HCT116 (cell line): ENCODE measurements at regions not wholly inside any gene's neighbourhood (a gene's known extent, or its start where the extent isn't known, plus 50 kb on each side); places are given as distances from the start of the nearest gene placed in this dataset.

Source experiments
- ATAC-seq: fragments of 200-7000 bp; cut with Tn5 transposase; 2 replicates; pipeline ENCODE4 v1.9.1; 2020; ENCODE audit warnings: mild to moderate bottlenecking, moderate library complexity
- BruUV-seq: library from RNA; stranded (reverse); fragments of 400-500 nt; replicated peaks from 2 replicates; lab custom pipeline; 2021; lab: Mats Ljungman, UMichigan
- CTCF ChIA-PET: fragments of 300-600 bp; sonication (Branson Sonifier 250); formaldehyde crosslinking; loops from one replicate; lab custom pipeline; 2021; ENCODE audit warnings: antibody characterized with exemption; lab: Charles Lee
- POLR2A ChIA-PET: fragments of 300-600, 350-600 bp; sonication (Branson Sonifier 250); formaldehyde crosslinking; loops from one replicate; lab custom pipeline; 2021; ENCODE audit warnings: antibody characterized with exemption; lab: Charles Lee
- RAD21 ChIA-PET, 2 experiments: fragments of 300-600 bp; sonication (Branson Sonifier 250); formaldehyde crosslinking; loops; one replicate each; lab custom pipeline; 2023; ENCODE audit warnings: low total read pairs in 2 of 2; ENCODE audit not compliant: uncharacterized antibody in 2 of 2, unreplicated experiment in 2 of 2, low non-redundant PET in 1 of 2; lab: Charles Lee
- DNase-seq: peaks from one replicate; pipeline ENCODE4 v3.0.0-alpha.2; 2010; ENCODE audit warnings: low read depth, low spot score
- H2AFZ ChIP-seq: fragments of 200-600 bp; shearing (Covaris generic), sonication (generic); 2 replicates; pipeline ENCODE4 v1.6.1; 2017; ENCODE audit warnings: low read depth, mixed run types, mixed read lengths, antibody characterized with exemption, low read length; ENCODE audit not compliant: poor library complexity, severe bottlenecking
- H3K27ac ChIP-seq: 2 replicates; pipeline ENCODE4 v1.5.1; 2012; ENCODE audit warnings: low read depth, low read length
- H3K27me3 ChIP-seq: fragments of 200-600 bp; sonication (generic); 2 replicates; pipeline ENCODE4 v1.6.1; 2016; ENCODE audit warnings: mixed run types, low read length, mixed read lengths; ENCODE audit not compliant: insufficient read depth
- H3K36me3 ChIP-seq, 2 experiments: fragments of 200-500 bp in 1 of 2; fragments of 200-600 bp in 1 of 2; sonication (Bioruptor generic) in 1 of 2; sonication (generic) in 1 of 2; 2 replicates each; pipeline versions ENCODE4 v1.5.1 to v1.6.1; 2014 to 2016; ENCODE audit warnings: low read length in 2 of 2, inconsistent platforms in 1 of 2, mixed read lengths in 1 of 2, mixed run types in 1 of 2; ENCODE audit not compliant: insufficient read depth in 2 of 2, control insufficient read depth in 1 of 2
- H3K4me1 ChIP-seq, 2 experiments: fragments of 200-600 bp in 1 of 2; sonication (generic) in 1 of 2; 2 replicates each; pipeline versions ENCODE4 v1.5.1 to v1.6.1; 2012 to 2017; ENCODE audit warnings: low read length in 2 of 2, inconsistent platforms in 1 of 2, mild to moderate bottlenecking in 1 of 2, mixed read lengths in 1 of 2, mixed run types in 1 of 2, moderate library complexity in 1 of 2; ENCODE audit not compliant: insufficient read depth in 2 of 2, control insufficient read depth in 1 of 2
- H3K4me2 ChIP-seq: fragments of 200-600 bp; sonication (generic); 2 replicates; pipeline ENCODE4 v1.6.1; 2017; ENCODE audit warnings: mixed run types, low read length, mixed read lengths
- H3K4me3 ChIP-seq, 2 experiments: fragments of 200-600 bp in 1 of 2; sonication (generic) in 1 of 2; replicated peaks in 1 of 2; 2 replicates each; pipeline ENCODE4 v1.5.1; 2011 to 2016; ENCODE audit warnings: low read length in 2 of 2, control low read depth in 1 of 2, low read depth in 1 of 2, mild to moderate bottlenecking in 1 of 2, mixed read lengths in 1 of 2, mixed run types in 1 of 2
- H3K79me2 ChIP-seq: fragments of 200-600 bp; sonication (generic); 2 replicates; pipeline ENCODE4 v1.6.1; 2017; ENCODE audit warnings: mild to moderate bottlenecking, mixed run types, low read length, moderate library complexity, mixed read lengths; ENCODE audit not compliant: insufficient read depth
- H3K9ac ChIP-seq: fragments of 200-600 bp; sonication (generic); 2 replicates; pipeline ENCODE4 v1.6.1; 2016; ENCODE audit warnings: low read length, mixed read lengths
- H3K9me2 ChIP-seq: fragments of 200-600 bp; sonication (generic), shearing (Covaris generic); 2 replicates; pipeline ENCODE4 v1.6.1; 2017; ENCODE audit warnings: mixed run types, mild to moderate bottlenecking, moderate library complexity; ENCODE audit not compliant: insufficient read depth
- H3K9me3 ChIP-seq, 2 experiments: fragments of 200-500 bp in 1 of 2; fragments of 200-600 bp in 1 of 2; sonication (Bioruptor generic) in 1 of 2; sonication (generic) in 1 of 2; 2 replicates each; pipeline ENCODE4 v1.6.1; 2014 to 2017; ENCODE audit warnings: low read length in 2 of 2, mixed read lengths in 2 of 2, inconsistent platforms in 1 of 2, low read depth in 1 of 2, mild to moderate bottlenecking in 1 of 2, mixed run types in 1 of 2, moderate library complexity in 1 of 2; ENCODE audit not compliant: control insufficient read depth in 1 of 2, insufficient read depth in 1 of 2
- H4K20me1 ChIP-seq: fragments of 200-600 bp; sonication (generic), shearing (Covaris generic); 2 replicates; pipeline ENCODE4 v1.6.1; 2017; ENCODE audit warnings: mixed run types, mild to moderate bottlenecking, moderate library complexity; ENCODE audit not compliant: insufficient read depth
- CBX3 ChIP-seq: IDR thresholded peaks from 2 replicates; pipeline ENCODE4 v1.6.1; 2012; ENCODE audit warnings: low read depth
- CEBPB ChIP-seq: IDR thresholded peaks from 2 replicates; pipeline ENCODE4 v1.6.1; 2012; ENCODE audit warnings: low read depth
- ELF1 ChIP-seq: IDR thresholded peaks from 2 replicates; pipeline ENCODE4 v1.6.1; 2012; ENCODE audit warnings: low read depth, borderline replicate concordance
- FOSL1 ChIP-seq: IDR thresholded peaks from 2 replicates; pipeline ENCODE4 v1.6.1; 2012; ENCODE audit warnings: low read depth
- JUND ChIP-seq: IDR thresholded peaks from 2 replicates; pipeline ENCODE4 v1.6.1; 2012
- POLR2A ChIP-seq: IDR thresholded peaks from 2 replicates; pipeline ENCODE4 v1.7.0; 2011; ENCODE audit warnings: borderline replicate concordance; ENCODE audit not compliant: insufficient read depth, insufficient read length; ENCODE audit errors: extremely low read depth
- POLR2AphosphoS5 ChIP-seq: IDR thresholded peaks from 2 replicates; pipeline ENCODE4 v1.6.1; 2011; ENCODE audit warnings: mild to moderate bottlenecking, low read depth, low read length, moderate library complexity
- SIN3A ChIP-seq: IDR thresholded peaks from 2 replicates; pipeline ENCODE4 v1.6.1; 2012; ENCODE audit warnings: low read depth
- SRF ChIP-seq: IDR thresholded peaks from 2 replicates; pipeline ENCODE4 v1.6.1; 2012; ENCODE audit warnings: low read depth
- TCF7L2 ChIP-seq: IDR thresholded peaks from 2 replicates; pipeline ENCODE4 v1.7.0; 2011; ENCODE audit warnings: borderline replicate concordance, inconsistent platforms; ENCODE audit not compliant: insufficient read depth, insufficient read length; ENCODE audit errors: extremely low read depth
- YY1 ChIP-seq: IDR thresholded peaks from 2 replicates; pipeline ENCODE4 v1.6.1; 2011; ENCODE audit warnings: low read length, low read depth, moderate library complexity, mild to moderate bottlenecking; ENCODE audit not compliant: insufficient replicate concordance; ENCODE audit errors: extremely low read depth
- ZFX ChIP-seq: fragments of 450-650 bp; IDR thresholded peaks from 2 replicates; pipeline ENCODE4 v1.6.1; 2017
- ZNF274 ChIP-seq: fragments of 200-500 bp; sonication (Bioruptor generic); IDR thresholded peaks from 2 replicates; pipeline ENCODE4 v1.6.1; 2014; ENCODE audit warnings: mild to moderate bottlenecking, low read depth, low read length, inconsistent platforms
- intact Hi-C: fragments of 100-400 bp; cut with micrococcal nuclease; formaldehyde crosslinking; loops from 2 replicates; pipeline ENCODE4 v1.10.0; 2022
- TF ChIP-seq, protein P1 (sequence below): IDR thresholded peaks from 2 replicates; pipeline ENCODE4 v1.6.1; 2012; ENCODE audit warnings: low read depth
- TF ChIP-seq, protein P2 (sequence below): IDR thresholded peaks from 2 replicates; pipeline ENCODE4 v1.6.1; 2012

DNA sequence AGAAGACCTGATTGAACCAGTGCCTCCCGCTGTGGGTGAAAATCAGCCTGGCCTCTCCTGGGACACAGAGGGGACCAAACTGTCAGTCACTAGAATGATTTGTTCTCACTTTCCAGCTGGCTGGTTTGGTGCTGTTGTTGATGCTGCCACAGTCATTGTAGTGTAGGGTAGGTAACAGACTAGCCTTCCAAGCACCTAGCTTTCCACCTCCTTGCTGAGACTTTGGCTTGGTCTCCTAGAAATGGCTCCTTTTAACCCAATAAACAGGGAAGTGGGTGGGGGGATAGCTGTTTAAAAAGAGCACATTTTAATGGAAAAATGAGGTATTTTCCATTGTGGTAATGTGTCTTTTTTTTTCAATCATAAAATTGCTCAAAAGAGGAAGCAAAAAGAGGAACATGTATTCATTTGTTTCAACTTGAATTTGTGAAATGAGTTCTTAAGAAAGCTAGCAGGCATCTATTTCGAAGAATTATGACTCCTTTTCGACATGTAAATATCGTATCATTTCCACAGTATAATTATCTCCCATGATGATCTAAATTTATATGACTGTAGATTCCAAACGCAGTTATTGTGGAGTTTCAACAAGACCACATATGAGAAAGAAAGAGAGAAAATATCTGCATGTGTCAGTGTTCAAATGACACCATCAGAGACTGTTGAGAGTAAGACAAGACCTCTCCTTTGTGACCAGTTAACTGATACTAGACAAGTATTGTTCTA, 190.1 kb downstream of the HLX start:
- POLR2A ChIA-PET = no interaction called here
- Histone ChIP-seq H3K27me3 (no peaks in the 10 kb centered on the region), H3K4me1 (no peaks in the 10 kb centered on the region), H2AFZ (no peak overlapping the region), H3K4me3 (no peak overlapping the region), H3K9me3 (no peaks in the 10 kb centered on the region), H3K79me2 (no peaks in the 10 kb centered on the region), H3K27ac (no peak overlapping the region), H4K20me1 (no peaks in the 10 kb centered on the region), H3K4me2 (no peak overlapping the region), H3K36me3 (no peaks in the 10 kb centered on the region), H3K9me2 (no peaks in the 10 kb centered on the region), H3K9ac (no peak overlapping the region)
- TF ChIP-seq POLR2AphosphoS5 (no peak), SRF (no peak), FOSL1 (no peak), ZFX (no peak), YY1 (no peak), ZNF274 (no peak), ELF1 (no peak), JUND (no peak), POLR2A (no peak), CEBPB (no peak), SIN3A (no peak), TCF7L2 (no peak), CBX3 (no peak)
- TF ChIP-seq, protein P1, sequence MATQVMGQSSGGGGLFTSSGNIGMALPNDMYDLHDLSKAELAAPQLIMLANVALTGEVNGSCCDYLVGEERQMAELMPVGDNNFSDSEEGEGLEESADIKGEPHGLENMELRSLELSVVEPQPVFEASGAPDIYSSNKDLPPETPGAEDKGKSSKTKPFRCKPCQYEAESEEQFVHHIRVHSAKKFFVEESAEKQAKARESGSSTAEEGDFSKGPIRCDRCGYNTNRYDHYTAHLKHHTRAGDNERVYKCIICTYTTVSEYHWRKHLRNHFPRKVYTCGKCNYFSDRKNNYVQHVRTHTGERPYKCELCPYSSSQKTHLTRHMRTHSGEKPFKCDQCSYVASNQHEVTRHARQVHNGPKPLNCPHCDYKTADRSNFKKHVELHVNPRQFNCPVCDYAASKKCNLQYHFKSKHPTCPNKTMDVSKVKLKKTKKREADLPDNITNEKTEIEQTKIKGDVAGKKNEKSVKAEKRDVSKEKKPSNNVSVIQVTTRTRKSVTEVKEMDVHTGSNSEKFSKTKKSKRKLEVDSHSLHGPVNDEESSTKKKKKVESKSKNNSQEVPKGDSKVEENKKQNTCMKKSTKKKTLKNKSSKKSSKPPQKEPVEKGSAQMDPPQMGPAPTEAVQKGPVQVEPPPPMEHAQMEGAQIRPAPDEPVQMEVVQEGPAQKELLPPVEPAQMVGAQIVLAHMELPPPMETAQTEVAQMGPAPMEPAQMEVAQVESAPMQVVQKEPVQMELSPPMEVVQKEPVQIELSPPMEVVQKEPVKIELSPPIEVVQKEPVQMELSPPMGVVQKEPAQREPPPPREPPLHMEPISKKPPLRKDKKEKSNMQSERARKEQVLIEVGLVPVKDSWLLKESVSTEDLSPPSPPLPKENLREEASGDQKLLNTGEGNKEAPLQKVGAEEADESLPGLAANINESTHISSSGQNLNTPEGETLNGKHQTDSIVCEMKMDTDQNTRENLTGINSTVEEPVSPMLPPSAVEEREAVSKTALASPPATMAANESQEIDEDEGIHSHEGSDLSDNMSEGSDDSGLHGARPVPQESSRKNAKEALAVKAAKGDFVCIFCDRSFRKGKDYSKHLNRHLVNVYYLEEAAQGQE = no peak
- TF ChIP-seq, protein P2, sequence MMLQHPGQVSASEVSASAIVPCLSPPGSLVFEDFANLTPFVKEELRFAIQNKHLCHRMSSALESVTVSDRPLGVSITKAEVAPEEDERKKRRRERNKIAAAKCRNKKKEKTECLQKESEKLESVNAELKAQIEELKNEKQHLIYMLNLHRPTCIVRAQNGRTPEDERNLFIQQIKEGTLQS = no peak
- RAD21 ChIA-PET = no interaction called here
- BruUV-seq = no TSS peak
- no peak for ATAC-seq
- intact Hi-C loops = no loop called here
- DNase-seq = no peak
- CTCF ChIA-PET = no interaction called here
